K562 (cell line): ENCODE measurements at regions not wholly inside any gene's neighbourhood (a gene's known extent, or its start where the extent isn't known, plus 50 kb on each side); places are given as distances from the start of the nearest gene placed in this dataset.

ENCODE experiments used
- CTCF ChIP-seq, 3 experiments: IDR thresholded peaks in 2 of 3; conservative IDR thresholded peaks in 1 of 3; 2 replicates each; pipeline ENCODE4 v1.5.1; 2011 to 2012; ENCODE audit warnings: low read length in 3 of 3, mild to moderate bottlenecking in 3 of 3, control low read depth in 2 of 3, improper control_type of control experiment in 1 of 3, inconsistent platforms in 1 of 3, low read depth in 1 of 3, mixed read lengths in 1 of 3, moderate library complexity in 1 of 3; ENCODE audit not compliant: insufficient read depth in 2 of 3
- FOXP1 ChIP-seq: sonication (generic); formaldehyde crosslinking; IDR thresholded peaks from 2 replicates; pipeline ENCODE4 v1.8.0; 2022; ENCODE audit warnings: mild to moderate bottlenecking, missing genetic modification reagents
- GATA2 ChIP-seq: sonication (generic); formaldehyde crosslinking; IDR thresholded peaks from 2 replicates; pipeline ENCODE4 v1.4.0; 2020; ENCODE audit warnings: mild to moderate bottlenecking, missing genetic modification reagents
- POLR2AphosphoS5 ChIP-seq: IDR thresholded peaks from 2 replicates; pipeline ENCODE4 v1.6.1; 2011; ENCODE audit warnings: mild to moderate bottlenecking, low read depth, low read length, moderate library complexity; ENCODE audit not compliant: control insufficient read depth, insufficient read depth
- RBBP5 ChIP-seq: fragments of 200-600 bp; sonication (generic); IDR thresholded peaks from 2 replicates; pipeline ENCODE4 v1.6.1; 2012; ENCODE audit warnings: borderline replicate concordance, mild to moderate bottlenecking, low read length, control low read depth, inconsistent platforms; ENCODE audit not compliant: insufficient read depth, poor library complexity, severe bottlenecking
- SREBF2 ChIP-seq: sonication (generic); formaldehyde crosslinking; IDR thresholded peaks from 2 replicates; pipeline ENCODE4 v1.4.0; 2020; ENCODE audit warnings: mild to moderate bottlenecking, missing genetic modification reagents
- YY1 ChIP-seq, 3 experiments: IDR thresholded peaks; 2 replicates each; pipeline ENCODE4 v1.6.1; 2011; ENCODE audit warnings: low read length in 2 of 3, mild to moderate bottlenecking in 2 of 3, moderate library complexity in 2 of 3, borderline replicate concordance in 1 of 3, control low read depth in 1 of 3, low read depth in 1 of 3; ENCODE audit not compliant: insufficient read depth in 3 of 3, insufficient replicate concordance in 2 of 3, control insufficient read depth in 1 of 3, insufficient read length in 1 of 3; ENCODE audit errors: extremely low read depth in 1 of 3
- ZNF24 ChIP-seq: fragments of 450-650 bp; IDR thresholded peaks from 2 replicates; pipeline ENCODE4 v1.6.1; 2016
- ZNF280B ChIP-seq: fragments of 250-450 bp; sonication (Bioruptor Pico); IDR thresholded peaks from 2 replicates; pipeline ENCODE4 v1.5.1; 2021; ENCODE audit warnings: mild to moderate bottlenecking

- TF ChIP-seq RBBP5 (no peak), CTCF (IDR thresholded peaks at IDR 0.05 in 2 of 3, conservative IDR thresholded peaks at IDR 0.05 in 1 of 3; ENCODE audit: insufficient read depth in 2 of 3, low read depth in 1 of 3, low read length in 3 of 3) (no peak), ZNF280B (CRISPR knock-in tag) (no peak), GATA2 (CRISPR knock-in tag) (no peak), POLR2AphosphoS5 (no peak), SREBF2 (CRISPR knock-in tag) (no peak), ZNF24 (no peak), YY1 (IDR thresholded peaks at IDR 0.05; ENCODE audit: borderline replicate concordance in 1 of 3, control insufficient read depth in 1 of 3, extremely low read depth in 1 of 3, insufficient read depth in 3 of 3, insufficient read length in 1 of 3, insufficient replicate concordance in 2 of 3, low read depth in 1 of 3, low read length in 2 of 3) (no peak), FOXP1 (CRISPR knock-in tag) (no peak)
Measured at GRCh38 chr9:75671354-75671753, 219.1 kb upstream of the PCSK5 start.
